ENCODE measurements at regions not wholly inside any gene's neighbourhood (a gene's known extent, or its start where the extent isn't known, plus 50 kb on each side); places are given as distances from the start of the nearest gene placed in this dataset.

DNA sequence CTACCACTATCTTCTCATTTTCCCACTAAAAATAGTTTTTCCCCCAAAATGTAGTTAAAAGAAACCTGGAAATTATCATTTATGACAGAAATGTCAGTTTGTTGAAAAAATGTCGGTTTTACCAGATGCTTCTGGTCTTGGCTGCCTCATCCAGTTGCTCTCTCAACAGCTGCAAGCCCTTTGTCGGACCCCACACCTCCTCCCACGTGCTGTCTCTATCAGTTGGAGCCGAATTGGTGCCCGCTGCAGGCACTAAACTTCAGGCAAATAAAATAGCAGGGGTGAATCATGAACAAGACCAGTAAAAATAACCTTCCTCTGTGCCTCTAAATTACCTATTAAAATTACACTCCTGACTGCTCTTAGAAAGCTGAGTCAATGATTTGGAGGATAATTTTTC lies 129.5 kb upstream of the CEP162 start:
- in situ Hi-C loops (cut with MboI; ENCODE audit: low sequenced_read_pairs, unreplicated experiment): no loop called here
- no peak for DNase-seq (ENCODE audit: low spot score)
- TF ChIP-seq, protein P1, sequence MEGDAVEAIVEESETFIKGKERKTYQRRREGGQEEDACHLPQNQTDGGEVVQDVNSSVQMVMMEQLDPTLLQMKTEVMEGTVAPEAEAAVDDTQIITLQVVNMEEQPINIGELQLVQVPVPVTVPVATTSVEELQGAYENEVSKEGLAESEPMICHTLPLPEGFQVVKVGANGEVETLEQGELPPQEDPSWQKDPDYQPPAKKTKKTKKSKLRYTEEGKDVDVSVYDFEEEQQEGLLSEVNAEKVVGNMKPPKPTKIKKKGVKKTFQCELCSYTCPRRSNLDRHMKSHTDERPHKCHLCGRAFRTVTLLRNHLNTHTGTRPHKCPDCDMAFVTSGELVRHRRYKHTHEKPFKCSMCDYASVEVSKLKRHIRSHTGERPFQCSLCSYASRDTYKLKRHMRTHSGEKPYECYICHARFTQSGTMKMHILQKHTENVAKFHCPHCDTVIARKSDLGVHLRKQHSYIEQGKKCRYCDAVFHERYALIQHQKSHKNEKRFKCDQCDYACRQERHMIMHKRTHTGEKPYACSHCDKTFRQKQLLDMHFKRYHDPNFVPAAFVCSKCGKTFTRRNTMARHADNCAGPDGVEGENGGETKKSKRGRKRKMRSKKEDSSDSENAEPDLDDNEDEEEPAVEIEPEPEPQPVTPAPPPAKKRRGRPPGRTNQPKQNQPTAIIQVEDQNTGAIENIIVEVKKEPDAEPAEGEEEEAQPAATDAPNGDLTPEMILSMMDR (IDR thresholded peaks at IDR 0.05; ENCODE audit: borderline replicate concordance, control extremely low read depth, extremely low read depth, insufficient read depth, missing control alignments): no peak

GRCh38 chr6:84353459-84354423 lies 126.3 kb upstream of the CEP162 start:
- TF ChIP-seq, protein P1 (IDR thresholded peaks at IDR 0.05; ENCODE audit: borderline replicate concordance, control extremely low read depth, extremely low read depth, insufficient read depth, missing control alignments): no peak
- in situ Hi-C loops (cut with MboI; ENCODE audit: low sequenced_read_pairs, unreplicated experiment): no loop called here
- DNase-seq (ENCODE audit: low spot score): no peak

GRCh38 chr6:84350397-84350796 lies 123.0 kb upstream of the CEP162 start:
- DNase-seq (ENCODE audit: low spot score): no peak
- in situ Hi-C loops (cut with MboI; ENCODE audit: low sequenced_read_pairs, unreplicated experiment): no loop called here
- TF ChIP-seq, protein P1 (IDR thresholded peaks at IDR 0.05; ENCODE audit: borderline replicate concordance, control extremely low read depth, extremely low read depth, insufficient read depth, missing control alignments): no peak

DNA sequence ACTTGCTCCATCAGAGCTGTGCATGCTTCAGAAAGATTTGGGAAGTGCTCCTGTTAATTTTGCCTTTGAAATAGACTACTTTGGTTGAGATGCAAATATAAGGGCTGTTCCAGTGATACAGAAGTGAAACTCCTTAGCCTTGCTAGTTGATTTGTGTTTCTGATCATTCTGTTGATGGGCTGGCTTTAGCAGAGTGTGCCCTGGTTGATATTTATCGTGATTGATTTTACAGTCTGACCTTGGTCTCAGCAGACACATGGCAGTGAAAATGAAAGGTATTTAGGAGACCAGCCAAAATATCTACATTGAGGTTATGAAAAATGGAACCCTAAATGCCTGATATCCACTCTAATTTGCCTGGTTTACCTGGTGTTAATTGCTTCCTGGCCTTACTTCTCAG lies 122.1 kb upstream of the CEP162 start:
- no peak for DNase-seq (ENCODE audit: low spot score)
- in situ Hi-C loops (cut with MboI; ENCODE audit: low sequenced_read_pairs, unreplicated experiment): no loop called here
- TF ChIP-seq, protein P1 (IDR thresholded peaks at IDR 0.05; ENCODE audit: borderline replicate concordance, control extremely low read depth, extremely low read depth, insufficient read depth, missing control alignments): no peak

DNA sequence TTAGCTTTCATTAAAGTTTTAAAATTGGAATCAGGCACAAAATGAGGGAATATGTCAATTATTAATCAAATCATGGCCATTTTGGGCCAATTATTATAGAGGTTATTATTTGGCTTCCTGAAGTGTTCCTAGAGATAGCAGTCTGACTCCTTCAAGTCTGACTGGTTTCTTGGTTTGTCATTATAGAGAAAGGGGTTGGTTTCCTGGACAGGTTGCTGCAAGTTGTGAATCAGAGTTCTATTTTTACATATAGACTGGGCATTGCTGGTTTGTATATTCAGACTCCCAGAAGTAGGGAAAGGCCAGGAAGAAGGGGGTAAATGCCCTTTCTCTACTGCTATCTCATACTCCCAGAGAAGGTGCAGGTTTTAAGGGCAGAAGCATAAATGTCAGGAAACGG lies 121.4 kb upstream of the CEP162 start:
- in situ Hi-C loops (cut with MboI; ENCODE audit: low sequenced_read_pairs, unreplicated experiment): no loop called here
- TF ChIP-seq, protein P1 (IDR thresholded peaks at IDR 0.05; ENCODE audit: borderline replicate concordance, control extremely low read depth, extremely low read depth, insufficient read depth, missing control alignments): no peak
- no peak for DNase-seq (ENCODE audit: low spot score)

DNA sequence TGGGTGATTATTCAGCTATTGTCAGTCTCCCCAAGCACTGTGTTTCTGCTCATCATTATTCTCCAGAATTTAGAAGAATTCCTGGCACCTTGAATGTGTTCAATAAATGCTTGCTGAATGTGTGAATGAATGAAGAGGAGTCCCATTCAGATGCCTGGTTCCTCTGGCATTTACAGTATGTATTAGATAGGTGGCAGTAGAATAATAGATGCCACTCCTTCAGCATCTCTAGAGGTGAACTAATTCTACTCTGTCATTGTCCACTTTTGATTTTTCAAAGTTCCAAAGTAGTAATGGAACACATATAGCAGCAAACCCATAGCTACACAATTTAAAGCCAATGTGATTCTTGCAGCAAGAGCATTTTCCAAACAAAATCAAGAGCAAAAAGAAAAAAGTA lies 118.9 kb upstream of the CEP162 start:
- TF ChIP-seq, protein P1 (IDR thresholded peaks at IDR 0.05; ENCODE audit: borderline replicate concordance, control extremely low read depth, extremely low read depth, insufficient read depth, missing control alignments): no peak
- DNase-seq (ENCODE audit: low spot score): no peak
- in situ Hi-C loops (cut with MboI; ENCODE audit: low sequenced_read_pairs, unreplicated experiment): no loop called here
